ENCODE measurements at regions not wholly inside any gene's neighbourhood (a gene's known extent, or its start where the extent isn't known, plus 50 kb on each side); places are given as distances from the start of the nearest gene placed in this dataset.
"Not testable (repeated sequence)": the region's sequence is repeated elsewhere in the genome, so short reads cannot be mapped to it uniquely, and the experiment has no call there.

- DNase-seq, result no peak
Measured at GRCh38 chr22:48078825-48079224, 1316.4 kb downstream of the TBC1D22A start.

- DNase-seq, result no peak
Measured at GRCh38 chr22:48077699-48078098, 1315.2 kb downstream of the TBC1D22A start.

GRCh38 chr22:48076008-48076407 lies 1313.6 kb downstream of the TBC1D22A start:
- no peak for DNase-seq

- no peak for DNase-seq
Measured at GRCh38 chr22:48075604-48076003, 1313.2 kb downstream of the TBC1D22A start.

GRCh38 chr22:48072777-48073176 lies 1310.3 kb downstream of the TBC1D22A start:
- no peak for DNase-seq

GRCh38 chr22:48071828-48072227 lies 1309.4 kb downstream of the TBC1D22A start:
- no peak for DNase-seq

- DNase-seq, result no peak
Measured at GRCh38 chr22:48071305-48071704, 1308.9 kb downstream of the TBC1D22A start.

- DNase-seq, result no peak
Measured at GRCh38 chr22:48070760-48071159, 1308.3 kb downstream of the TBC1D22A start.

GRCh38 chr22:48070083-48070482 lies 1307.6 kb downstream of the TBC1D22A start:
- DNase-seq, result no peak

- DNase-seq, result no peak
Measured at GRCh38 chr22:48069256-48069655, 1306.8 kb downstream of the TBC1D22A start.

- no peak for DNase-seq
Measured at GRCh38 chr22:48068323-48068885, 1306.0 kb downstream of the TBC1D22A start.

GRCh38 chr22:48065892-48066291 lies 1303.4 kb downstream of the TBC1D22A start:
- DNase-seq, result no peak

- DNase-seq, result no peak
Measured at GRCh38 chr22:48061726-48062125, 1299.3 kb downstream of the TBC1D22A start.

GRCh38 chr22:48060266-48060665 lies 1297.8 kb downstream of the TBC1D22A start:
- DNase-seq, result no peak

GRCh38 chr22:48059521-48059920 lies 1297.1 kb downstream of the TBC1D22A start:
- not testable (repeated sequence) for DNase-seq

GRCh38 chr22:48057116-48057835 lies 1294.8 kb downstream of the TBC1D22A start:
- DNase-seq, result no peak

- no peak for DNase-seq
Measured at GRCh38 chr22:48055827-48056226, 1293.4 kb downstream of the TBC1D22A start.

GRCh38 chr22:48055185-48055584 lies 1292.7 kb downstream of the TBC1D22A start:
- DNase-seq, result no peak

GRCh38 chr22:48054596-48054995 lies 1292.1 kb downstream of the TBC1D22A start:
- DNase-seq, result no peak

GRCh38 chr22:48053973-48054372 lies 1291.5 kb downstream of the TBC1D22A start:
- DNase-seq, result no peak

- no peak for DNase-seq
Measured at GRCh38 chr22:48053486-48053885, 1291.0 kb downstream of the TBC1D22A start.

GRCh38 chr22:48052621-48052890 lies 1290.1 kb downstream of the TBC1D22A start:
- DNase-seq, result no peak

- DNase-seq, result no peak
Measured at GRCh38 chr22:48051796-48052620, 1289.6 kb downstream of the TBC1D22A start.

- no peak for DNase-seq
Measured at GRCh38 chr22:48050836-48051235, 1288.4 kb downstream of the TBC1D22A start.
